HG02885 (cell line): ENCODE measurements at regions not wholly inside any gene's neighbourhood (a gene's known extent, or its start where the extent isn't known, plus 50 kb on each side); places are given as distances from the start of the nearest gene placed in this dataset.

ENCODE experiments used
- ATAC-seq: cut with Tn5 transposase; IDR thresholded peaks from one replicate; pipeline ENCODE4 v1.9.1; 2021; ENCODE audit warnings: mild to moderate bottlenecking; ENCODE audit not compliant: unreplicated experiment, poor library complexity

DNA sequence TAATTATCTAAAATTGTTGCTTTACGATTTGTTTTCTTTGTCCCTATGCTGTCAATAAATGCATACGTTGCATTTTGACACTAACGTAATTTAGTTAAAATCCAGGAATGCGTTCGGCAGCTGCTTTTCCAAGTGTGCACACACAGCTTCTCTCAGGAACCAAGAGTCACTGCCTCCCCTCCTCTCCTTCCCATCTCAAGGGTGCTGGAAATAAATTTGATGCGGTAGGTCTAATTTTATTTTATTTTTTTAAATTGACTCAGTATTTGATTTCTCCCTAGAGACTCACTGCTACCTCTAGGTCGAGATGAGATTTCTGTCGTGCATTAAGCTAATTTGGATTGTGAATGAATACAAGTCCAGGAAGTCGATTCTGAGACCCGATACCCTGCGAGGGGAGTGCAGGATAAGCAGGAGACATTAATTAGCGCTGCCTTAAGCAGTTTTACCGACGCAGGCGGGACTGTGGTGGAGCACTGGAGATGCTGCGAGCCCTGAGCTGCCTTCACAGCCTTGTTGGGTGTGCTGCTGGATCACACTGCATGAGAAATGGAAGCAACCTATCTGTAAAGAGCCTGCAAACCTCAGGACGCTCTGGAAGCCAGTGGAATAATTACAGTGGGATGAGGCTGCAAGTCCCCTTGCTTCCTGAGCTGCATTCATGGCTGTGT lies 381.2 kb downstream of the C6orf118 start:
- no peak for ATAC-seq

DNA sequence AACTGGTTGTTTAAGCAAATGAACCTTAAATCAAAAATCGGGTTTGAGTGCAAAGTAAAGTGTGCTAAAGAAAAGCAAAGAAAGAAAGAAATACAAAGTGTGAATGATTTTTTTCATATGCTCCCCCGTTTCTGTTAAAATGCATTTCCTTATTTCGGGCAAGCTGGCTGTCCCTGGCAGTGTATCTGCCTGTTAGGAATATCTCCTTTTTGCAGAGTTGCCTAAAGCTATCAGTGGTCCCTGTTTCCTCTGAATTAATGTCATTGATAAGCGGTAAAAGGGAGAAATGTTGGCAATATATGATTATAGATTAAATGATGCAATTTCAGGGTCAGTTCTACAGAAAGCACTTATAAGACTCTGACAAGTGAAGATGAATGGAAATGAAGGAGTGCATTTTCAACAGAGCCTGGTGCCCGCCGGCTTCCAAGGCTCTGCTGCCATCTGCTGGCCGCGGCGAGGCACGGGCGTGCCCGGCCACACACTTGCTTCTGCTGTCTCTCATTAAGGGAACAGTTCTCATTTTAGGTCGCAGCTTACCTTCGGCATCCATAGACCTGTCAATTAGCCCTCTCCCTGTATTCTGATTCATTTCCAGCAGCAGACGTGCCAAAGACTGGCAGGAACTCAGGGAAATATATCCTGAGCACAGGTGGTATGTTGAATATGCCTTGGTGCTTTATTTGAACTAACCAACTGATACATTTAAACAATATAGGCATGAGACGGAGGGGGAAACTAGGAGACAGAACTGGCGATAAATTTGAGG lies 381.9 kb downstream of the C6orf118 start:
- peak; percentile 94 for ATAC-seq

DNA sequence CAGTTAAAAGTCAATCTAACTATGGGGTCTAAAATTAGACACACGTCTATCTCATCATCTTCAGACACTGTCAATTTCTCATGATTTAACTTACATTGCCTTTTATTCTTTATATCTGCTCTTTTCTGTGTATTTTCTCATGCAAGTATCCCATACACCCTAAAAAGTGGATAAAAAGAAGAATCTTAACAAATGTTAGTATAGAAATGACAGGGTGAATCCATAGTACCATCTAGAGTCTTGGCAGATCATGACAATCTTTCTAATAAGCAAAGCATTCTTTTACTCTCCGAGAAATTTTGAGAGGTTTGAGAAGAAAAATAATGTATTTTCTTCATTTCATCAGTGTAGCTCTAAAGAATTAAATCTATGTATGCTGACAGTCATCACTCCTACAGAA lies 382.7 kb downstream of the C6orf118 start:
- no peak for ATAC-seq

DNA sequence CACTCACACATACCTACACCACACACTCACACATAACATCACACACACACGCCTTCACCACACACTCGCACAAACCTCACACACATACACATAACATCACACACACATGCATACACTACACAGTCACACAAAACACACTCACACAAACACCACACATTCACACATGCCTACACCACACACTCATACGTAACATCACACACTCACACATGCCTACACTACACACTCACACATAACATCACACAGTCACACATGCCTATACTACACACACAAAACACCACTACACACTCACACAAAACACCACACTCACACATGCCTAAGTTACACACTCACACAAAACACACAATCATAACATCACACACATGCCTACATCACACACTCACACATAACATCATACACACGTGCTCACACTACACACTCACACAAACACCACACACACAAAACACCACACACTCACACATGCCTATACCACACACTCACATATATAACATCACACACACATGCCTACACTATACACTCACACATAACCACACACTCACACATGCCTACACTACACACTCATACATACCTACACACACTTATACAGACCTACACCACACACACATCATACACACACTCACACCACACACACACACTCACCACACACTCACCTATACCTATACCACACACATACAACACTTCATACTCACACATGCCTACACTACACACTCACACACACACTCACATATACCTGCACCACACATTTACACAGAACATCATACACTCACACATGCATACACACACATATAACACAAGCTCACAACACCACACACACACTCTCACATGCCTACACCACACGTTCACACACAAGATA lies 383.5 kb downstream of the C6orf118 start:
- ATAC-seq: no peak

DNA sequence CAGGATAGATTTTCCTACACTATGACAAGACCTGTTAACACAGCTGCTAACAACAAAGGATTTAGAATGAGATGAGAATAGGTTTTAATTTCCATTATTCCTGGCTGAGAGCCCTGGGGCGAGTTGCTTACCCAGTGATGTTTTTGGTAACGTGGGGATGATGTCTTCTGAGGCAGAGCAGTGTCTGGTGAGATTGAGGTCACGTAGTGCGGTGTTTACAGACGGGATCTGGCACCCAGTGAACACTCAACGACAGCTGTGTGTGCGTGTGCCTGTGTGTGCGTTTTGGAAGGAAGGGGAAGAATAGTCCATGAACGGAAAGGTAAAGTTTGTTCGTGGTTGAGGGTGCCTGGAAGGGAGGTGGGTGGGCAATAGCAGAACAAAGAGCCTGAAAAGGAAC lies 384.7 kb downstream of the C6orf118 start:
- no peak for ATAC-seq

DNA sequence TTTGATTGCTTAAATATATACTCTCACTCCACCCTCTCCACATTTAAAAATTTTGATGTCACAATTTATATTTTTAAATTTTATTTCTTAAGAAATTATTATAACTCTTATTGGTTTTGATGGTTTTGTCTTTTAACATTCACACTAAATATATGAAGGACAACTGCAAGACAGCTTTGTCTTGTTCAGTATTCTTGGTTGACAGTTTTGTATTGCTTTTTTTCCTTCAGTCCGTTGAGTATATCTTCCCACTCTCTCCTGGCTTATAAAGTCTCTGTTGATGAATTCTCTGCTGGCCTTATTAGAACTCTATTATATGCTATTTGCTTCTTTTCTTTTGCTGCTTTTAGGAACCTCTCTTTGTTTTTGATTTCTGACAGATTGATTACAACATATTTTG lies 392.2 kb downstream of the C6orf118 start:
- no peak for ATAC-seq

DNA sequence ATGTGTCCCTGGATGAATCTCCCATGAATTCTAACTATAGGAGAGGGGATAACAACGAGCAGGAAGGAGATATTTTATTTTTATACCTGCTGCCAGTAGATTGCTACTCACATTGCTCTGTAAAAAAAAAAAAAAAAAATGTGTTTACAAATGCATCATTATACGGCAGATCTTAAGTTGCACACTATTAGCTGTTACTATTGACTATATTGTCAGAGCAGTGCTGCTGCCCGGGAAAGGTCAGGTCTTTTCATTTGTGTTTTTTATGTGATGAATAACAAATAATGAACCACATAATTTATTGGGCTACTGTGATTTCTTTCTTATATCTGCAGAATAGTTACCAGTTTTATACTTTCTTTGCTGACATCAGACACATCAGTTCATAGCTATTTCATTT lies 393.3 kb downstream of the C6orf118 start:
- no peak for ATAC-seq

DNA sequence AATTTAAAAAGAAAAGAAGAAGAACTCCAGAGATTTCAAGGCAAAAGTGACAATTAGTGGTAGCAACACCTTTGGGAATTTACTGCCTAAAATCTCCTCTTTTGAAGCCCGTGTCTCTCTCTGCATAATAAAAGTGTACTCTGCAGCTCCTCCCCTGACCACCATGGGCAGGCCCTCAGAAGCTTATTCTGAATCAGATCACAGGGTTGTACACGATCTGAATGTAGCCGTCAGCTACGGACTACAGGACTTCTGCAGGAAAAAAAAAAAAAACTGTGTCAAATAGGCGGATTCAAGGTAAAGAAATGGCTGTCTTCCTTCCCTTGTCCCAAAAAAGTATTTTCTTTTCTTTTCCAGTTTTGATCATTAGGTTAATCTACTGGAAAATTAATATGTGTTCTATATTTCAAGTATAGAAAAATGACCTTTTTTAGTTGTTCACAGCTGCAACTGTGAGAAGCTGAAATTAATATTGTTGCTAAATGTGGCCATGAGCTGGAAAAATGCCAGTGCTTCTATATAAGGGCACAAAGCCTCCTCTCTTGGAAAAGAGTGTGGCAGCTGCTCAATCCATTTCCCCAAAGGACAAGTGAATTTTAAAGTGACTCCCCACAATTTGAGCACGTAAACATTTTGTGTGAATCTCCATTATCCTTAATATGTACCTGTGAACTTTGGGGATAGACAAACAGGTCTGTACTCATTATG lies 397.4 kb downstream of the C6orf118 start:
- no peak for ATAC-seq

DNA sequence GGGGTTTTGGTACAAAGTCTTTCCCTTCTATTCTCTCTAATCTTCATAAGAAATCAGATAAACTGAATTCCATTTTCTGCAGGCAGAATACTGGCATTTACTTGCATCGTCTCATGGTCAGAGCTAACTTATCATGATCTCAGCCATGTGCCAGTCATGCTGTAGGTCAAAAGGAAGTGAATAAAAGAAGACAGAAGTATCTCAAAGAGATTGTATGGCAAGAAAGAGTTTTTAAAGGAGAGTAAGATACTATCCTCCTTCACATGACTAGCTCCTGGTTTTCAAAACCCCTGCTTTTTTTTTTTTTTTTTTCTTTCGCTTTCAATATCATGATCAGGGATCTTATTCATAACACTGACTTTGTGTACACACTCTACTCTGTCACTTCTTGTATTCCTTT lies 398.3 kb downstream of the C6orf118 start:
- ATAC-seq: no peak

DNA sequence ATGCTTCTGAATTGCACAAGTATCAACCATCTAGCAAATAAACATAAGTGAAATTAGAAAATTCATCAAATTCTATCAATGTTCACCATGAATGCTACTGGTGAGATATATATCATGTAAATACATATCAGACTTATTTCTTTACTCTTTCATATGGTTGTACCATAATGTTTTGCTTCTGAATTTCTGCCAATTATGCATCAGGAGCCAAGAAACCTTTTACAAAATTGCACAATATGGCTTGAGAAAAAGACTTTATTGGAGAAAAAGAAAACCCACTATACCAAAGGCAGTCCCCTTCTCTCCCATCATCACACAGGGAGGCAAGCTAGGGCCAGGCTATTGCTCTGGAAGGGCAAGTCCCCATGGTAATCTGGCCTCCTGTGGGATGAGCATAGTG lies 402.6 kb downstream of the C6orf118 start:
- ATAC-seq: no peak

DNA sequence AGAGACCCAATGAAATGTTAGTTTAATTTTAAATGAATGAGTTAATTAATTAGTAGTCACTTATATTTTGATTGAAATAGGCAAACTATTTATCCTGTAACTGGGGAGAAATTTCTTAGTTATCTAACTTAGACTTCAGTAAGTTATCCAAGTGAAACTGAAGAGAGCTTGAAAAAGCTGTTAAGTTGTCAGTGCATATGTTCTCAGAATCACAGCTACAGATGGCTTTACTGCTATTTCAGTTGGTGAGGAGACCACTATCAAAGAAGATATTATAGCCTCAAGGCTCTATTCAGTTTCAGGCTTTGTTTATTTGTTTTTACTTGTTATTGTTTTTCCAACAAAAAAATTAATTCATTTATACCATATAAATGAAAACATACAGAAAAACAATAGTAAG lies 404.1 kb downstream of the C6orf118 start:
- no peak for ATAC-seq

DNA sequence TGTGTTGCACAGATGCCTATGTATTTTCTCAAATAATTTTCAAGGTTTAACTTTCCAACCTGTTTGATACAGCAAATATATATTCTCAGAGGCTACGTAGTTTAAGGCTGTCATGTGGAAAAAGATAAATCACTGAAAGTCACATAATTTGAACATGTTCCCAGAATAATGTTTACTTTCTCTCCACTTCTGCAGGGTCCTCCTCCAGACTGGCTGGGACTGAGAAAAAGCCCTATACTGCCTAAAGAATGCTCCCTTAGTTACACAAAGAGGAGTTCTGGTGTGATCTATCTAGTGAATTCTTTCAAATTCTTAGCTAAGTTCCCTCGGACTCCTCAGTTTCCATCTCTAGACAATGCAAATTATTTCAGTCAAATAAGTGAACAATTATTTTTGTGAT lies 411.0 kb downstream of the C6orf118 start:
- ATAC-seq: no peak

DNA sequence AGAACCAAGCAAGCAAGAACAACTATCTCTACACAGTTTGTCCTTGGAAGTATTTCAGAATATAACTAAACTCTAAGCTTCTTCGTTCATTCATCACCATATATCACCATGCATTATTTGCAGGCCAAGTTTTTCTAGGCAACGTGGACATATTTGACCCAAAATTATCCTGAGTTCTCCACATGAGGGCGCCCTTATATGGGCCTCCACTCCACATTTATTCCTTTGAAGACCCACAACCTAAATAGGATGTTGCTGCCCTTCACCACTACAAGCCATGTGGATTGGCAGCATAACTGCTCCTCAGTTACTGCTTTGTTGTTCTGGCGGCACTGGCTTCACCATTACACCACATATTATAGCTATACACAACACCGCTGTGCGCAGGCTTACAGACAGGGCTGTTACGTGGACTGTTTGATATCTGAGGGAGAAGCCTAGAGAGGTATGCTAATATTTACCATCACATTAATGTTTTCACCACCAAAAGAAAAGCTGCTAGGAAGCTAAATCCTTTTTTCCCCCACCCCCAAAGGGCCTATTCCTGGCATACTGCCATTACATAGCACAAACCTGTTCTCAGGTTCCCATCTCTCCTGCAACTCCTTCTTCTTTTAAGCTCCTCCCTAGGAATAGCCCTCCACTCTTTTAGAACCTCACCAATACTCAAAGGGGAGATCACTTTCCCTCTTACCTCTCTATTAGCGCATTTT lies 411.7 kb downstream of the C6orf118 start:
- ATAC-seq: no peak

DNA sequence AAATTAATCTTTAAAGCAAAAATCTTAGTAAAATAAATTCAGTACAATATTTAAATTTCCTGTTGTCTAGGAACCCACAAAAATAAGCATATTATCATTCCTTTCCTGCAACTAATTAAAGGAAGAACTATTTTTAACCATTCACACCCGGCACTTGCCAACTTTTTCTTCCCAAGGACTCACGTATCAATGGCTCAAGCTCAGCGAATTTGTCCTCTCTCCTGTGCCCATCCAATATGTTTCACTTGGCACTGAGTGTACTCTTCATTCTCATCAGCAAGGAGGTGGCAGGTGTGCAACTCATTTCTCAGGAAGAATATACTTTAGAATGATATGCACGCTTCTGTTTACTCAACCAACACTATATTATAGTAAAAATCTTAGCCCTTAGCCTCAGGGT lies 419.4 kb downstream of the C6orf118 start:
- ATAC-seq: no peak

DNA sequence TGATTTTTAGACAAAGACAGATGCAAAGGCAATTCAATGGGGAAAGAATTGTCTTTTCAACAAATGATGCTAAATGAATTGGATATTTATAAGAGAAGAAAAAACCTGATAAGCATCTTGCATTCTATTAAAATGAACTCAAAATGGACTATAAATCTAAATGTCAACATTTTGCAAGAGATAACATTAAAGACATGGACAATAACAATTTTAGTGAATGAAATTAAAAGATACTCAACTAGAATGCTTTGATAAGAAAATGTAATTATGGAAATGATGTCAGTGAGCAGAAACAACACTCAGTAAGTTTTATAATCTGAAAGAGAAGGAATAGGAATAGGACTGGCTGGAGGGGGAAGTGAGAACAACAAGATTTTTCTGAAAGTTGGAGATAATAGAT lies 421.7 kb downstream of the C6orf118 start:
- ATAC-seq: no peak

DNA sequence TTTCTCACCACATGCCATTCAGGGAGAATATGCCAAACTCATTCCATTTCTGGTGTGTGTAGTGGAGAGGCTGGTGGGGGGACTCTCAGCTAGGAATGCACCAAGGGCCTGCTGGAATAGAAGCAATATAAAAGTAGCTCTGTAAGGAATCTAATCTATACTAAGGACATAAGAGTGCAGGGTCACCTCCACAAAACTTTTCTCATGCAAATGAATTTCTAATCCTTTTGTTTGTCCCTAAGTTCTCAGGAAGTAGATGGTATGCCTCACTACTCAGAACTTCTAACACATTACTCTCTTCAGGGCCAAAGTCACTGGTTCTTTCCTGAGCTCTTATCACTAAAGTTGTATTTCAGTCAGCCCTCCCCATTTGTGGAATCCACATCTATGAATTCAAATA lies 427.2 kb downstream of the C6orf118 start:
- ATAC-seq: no peak

DNA sequence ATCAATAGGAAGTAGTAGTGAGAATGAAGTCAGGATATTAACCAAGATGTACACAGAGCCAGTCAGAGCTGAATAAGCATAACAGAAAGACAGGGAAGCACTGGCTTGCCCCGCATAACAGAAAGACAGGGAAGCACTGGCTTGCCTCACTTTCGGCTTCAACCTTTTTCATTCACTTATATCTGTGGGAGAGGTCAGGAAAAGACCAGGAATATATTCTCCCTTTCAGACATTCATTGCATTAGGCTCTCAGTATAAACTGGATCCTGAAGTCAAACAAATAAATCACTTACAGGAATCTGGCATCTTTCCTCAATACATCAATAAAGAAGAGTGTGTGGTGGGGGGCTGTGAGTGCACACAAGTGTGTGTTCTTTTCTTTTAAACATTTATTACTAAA lies 437.6 kb downstream of the C6orf118 start:
- no peak for ATAC-seq

DNA sequence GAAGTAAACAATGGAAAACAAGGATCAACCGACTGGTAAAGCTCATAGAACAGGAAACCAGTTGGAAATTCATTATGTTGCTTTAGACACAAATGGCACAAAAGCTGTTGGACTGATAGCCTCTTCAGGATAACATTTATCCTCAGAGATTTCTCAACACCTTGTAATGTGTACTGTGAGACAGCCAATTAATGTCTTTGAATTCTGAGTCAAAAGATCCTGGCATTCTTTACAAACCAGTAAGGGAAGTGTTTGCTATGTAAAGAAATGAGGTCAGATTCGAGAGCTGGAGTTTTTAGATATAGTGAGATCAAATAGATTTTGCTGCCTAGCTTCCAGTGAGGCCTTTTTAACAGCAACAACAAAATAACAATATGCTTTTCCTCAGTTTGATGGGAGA lies 439.2 kb downstream of the C6orf118 start:
- no peak for ATAC-seq

DNA sequence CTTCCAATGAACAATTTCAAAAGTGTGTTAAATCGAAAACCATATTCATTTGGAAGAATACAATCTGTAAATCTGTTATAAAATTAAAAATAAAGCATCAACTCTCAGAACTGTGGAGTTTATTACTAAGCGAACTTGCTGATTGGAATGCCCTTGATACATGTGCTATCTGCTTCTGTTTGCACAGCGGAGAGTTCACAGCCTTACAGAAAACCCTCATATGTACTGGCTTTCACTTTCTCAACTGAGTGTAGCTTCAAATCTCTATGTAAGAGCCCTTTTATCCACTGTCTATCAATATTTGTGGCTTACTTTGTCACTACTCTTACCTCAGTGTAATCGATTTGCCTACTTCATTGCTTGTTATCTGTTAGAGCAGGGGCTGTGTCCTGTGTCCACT lies 447.4 kb downstream of the C6orf118 start:
- ATAC-seq: no peak

DNA sequence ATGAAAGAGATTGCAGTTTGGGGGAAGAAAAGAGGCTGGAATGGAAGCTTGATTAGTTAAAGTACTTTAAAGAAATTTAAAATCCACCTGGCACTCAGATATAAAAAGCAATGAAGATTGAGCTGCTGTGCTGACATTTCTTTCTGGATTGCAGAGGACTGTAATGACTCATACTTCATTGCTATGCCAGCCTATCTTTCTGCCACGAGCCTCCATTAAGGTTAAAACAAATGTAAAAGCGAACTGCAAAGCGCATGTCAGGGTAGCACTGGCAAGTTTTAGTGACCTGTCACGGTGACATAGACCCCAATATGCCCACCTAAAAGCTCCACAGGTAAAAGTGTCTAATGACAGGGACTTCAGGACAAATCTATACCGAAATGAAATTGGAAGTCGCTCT lies 449.6 kb downstream of the C6orf118 start:
- no peak for ATAC-seq
